Right lobe of liver (tissue), 4 donors: ENCODE measurements at regions not wholly inside any gene's neighbourhood (a gene's known extent, or its start where the extent isn't known, plus 50 kb on each side); places are given as distances from the start of the nearest gene placed in this dataset.

ENCODE experiments used
- CTCF ChIP-seq, 4 donors: fragments of 200-600 bp in 3 of 4; fragments of 450-650 bp in 1 of 4; IDR thresholded peaks; one replicate each; pipeline versions ENCODE4 v1.5.1 to v1.8.0; 2016 to 2022; ENCODE audit warnings: antibody characterized with exemption in 4 of 4, mild to moderate bottlenecking in 2 of 4
- POLR2A ChIP-seq: fragments of 450-650 bp; IDR thresholded peaks from one replicate; pipeline ENCODE4 v1.6.1; 2017; ENCODE audit warnings: antibody characterized with exemption, mild to moderate bottlenecking
- donor health status: DM: no; HTN: no; CAD: no.
- donor health status: DM: no; HTN: no; CAD: no.
- donor health status: DM: no; HTN: yes; CAD: no.

DNA sequence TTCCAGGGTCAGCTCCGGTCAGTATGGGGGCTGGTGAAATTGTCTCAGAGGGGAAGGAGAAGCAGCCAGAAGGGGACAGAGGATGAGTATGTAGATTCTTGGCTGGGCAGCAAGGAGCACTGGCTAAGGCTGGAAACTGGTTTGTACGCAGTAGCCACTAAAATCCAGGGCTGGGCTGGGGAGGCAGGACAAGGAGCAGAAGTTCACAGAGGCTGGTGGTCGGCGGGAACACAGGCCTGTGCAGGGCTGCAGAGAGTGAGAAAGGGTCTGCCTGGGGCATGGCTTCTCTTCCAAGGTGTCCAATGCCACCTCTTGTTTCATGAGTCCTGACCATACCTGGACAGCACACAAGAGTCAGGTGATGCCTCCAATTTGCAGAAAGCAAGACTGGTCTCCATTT lies 94.4 kb upstream of the HDAC4 start:
- TF ChIP-seq CTCF (IDR thresholded peaks at IDR 0.05) (no peak), POLR2A (no peak)
